Liver (tissue), 3 donors: ENCODE measurements at regions not wholly inside any gene's neighbourhood (a gene's known extent, or its start where the extent isn't known, plus 50 kb on each side); places are given as distances from the start of the nearest gene placed in this dataset.

ENCODE experiments used
- ATF3 ChIP-seq: IDR thresholded peaks from 2 replicates; pipeline ENCODE4 v1.6.1; 2016; ENCODE audit warnings: antibody characterized with exemption
- CTCF ChIP-seq: fragments of 150-350 bp; IDR thresholded peaks from 2 replicates; pipeline ENCODE4 v1.5.1; 2017; ENCODE audit warnings: improper control_type of control experiment, low read depth, low read length; ENCODE audit not compliant: missing input control
- EGR1 ChIP-seq, 2 donors: IDR thresholded peaks; 2 replicates each; pipeline ENCODE4 v1.6.1; 2016 to 2018; ENCODE audit warnings: antibody characterized with exemption in 2 of 2, low read depth in 2 of 2
- FOXA2 ChIP-seq: IDR thresholded peaks from 2 replicates; pipeline ENCODE4 v1.6.1; 2016; ENCODE audit warnings: antibody characterized with exemption
- GABPA ChIP-seq, 2 donors: IDR thresholded peaks in 1 of 2; conservative IDR thresholded peaks in 1 of 2; 2 replicates each; pipeline ENCODE4 v1.6.1; 2016; ENCODE audit warnings: antibody characterized with exemption in 2 of 2, mild to moderate bottlenecking in 1 of 2, moderate library complexity in 1 of 2
- JUND ChIP-seq, 2 donors: IDR thresholded peaks; 2 replicates each; pipeline ENCODE4 v1.6.1; 2016; ENCODE audit warnings: antibody characterized with exemption in 2 of 2
- MAX ChIP-seq: IDR thresholded peaks from 2 replicates; pipeline ENCODE4 v1.6.1; 2016; ENCODE audit warnings: antibody characterized with exemption
- NR2F2 ChIP-seq: IDR thresholded peaks from 2 replicates; pipeline ENCODE4 v1.6.1; 2016; ENCODE audit warnings: antibody characterized with exemption
- RAD21 ChIP-seq, 2 donors: IDR thresholded peaks; 2 replicates each; pipeline ENCODE4 v1.6.1; 2016; ENCODE audit warnings: antibody characterized with exemption in 2 of 2, mild to moderate bottlenecking in 2 of 2
- REST ChIP-seq: IDR thresholded peaks from 2 replicates; pipeline ENCODE4 v1.6.1; 2016; ENCODE audit warnings: antibody characterized with exemption, mild to moderate bottlenecking
- SP1 ChIP-seq: IDR thresholded peaks from 2 replicates; pipeline ENCODE4 v1.6.1; 2018; ENCODE audit warnings: antibody characterized with exemption, mild to moderate bottlenecking
- TAF1 ChIP-seq: conservative IDR thresholded peaks from 2 replicates; pipeline ENCODE4 v1.6.1; 2016; ENCODE audit warnings: antibody characterized with exemption, mild to moderate bottlenecking
- YY1 ChIP-seq: IDR thresholded peaks from 2 replicates; pipeline ENCODE4 v1.6.1; 2016; ENCODE audit warnings: antibody characterized with exemption, mild to moderate bottlenecking
- ZBTB33 ChIP-seq: IDR thresholded peaks from 2 replicates; pipeline ENCODE4 v1.6.1; 2016; ENCODE audit warnings: antibody characterized with exemption
- donor health status: healthy.
- donor health status: healthy.

- TF ChIP-seq CTCF (no peak), JUND (IDR thresholded peaks at IDR 0.05) (no peak), SP1 (no peak), GABPA (IDR thresholded peaks at IDR 0.05 in 1 of 2, conservative IDR thresholded peaks at IDR 0.05 in 1 of 2) (no peak), NR2F2 (no peak), EGR1 (IDR thresholded peaks at IDR 0.05; ENCODE audit: low read depth in 2 of 2) (no peak), REST (no peak), ZBTB33 (no peak), YY1 (no peak), FOXA2 (no peak), MAX (no peak), ATF3 (no peak), TAF1 (no peak), RAD21 (IDR thresholded peaks at IDR 0.05) (no peak)
Measured at GRCh38 chr21:35980821-35981220, 79.5 kb downstream of the SETD4 start.
